SK-N-SH (cell line): ENCODE measurements at regions not wholly inside any gene's neighbourhood (a gene's known extent, or its start where the extent isn't known, plus 50 kb on each side); places are given as distances from the start of the nearest gene placed in this dataset.

Experiments used
- CTCF ChIA-PET: fragments of 300-600, 350-600 bp; formaldehyde crosslinking; extraction: SDS; loops from one replicate; lab custom pipeline; 2021; lab: Yijun Ruan, JAX
- POLR2A ChIA-PET: fragments of 350-600 bp; sonication (Branson Sonifier 250); formaldehyde crosslinking; extraction: SDS; loops from one replicate; lab custom pipeline; 2020; ENCODE audit warnings: antibody characterized with exemption, inconsistent platforms; lab: Yijun Ruan, JAX
- DNase-seq: peaks from one replicate; pipeline ENCODE4 v3.0.0; 2012
- H2AFZ ChIP-seq: fragments of 200-600 bp; sonication (generic); 2 replicates; pipeline ENCODE4 v1.8.1; 2016; ENCODE audit warnings: antibody characterized with exemption, mild to moderate bottlenecking, low read depth
- H3F3A ChIP-seq: fragments of 200-600 bp; sonication (generic); replicated peaks from 2 replicates; pipeline ENCODE3; 2016; ENCODE audit warnings: antibody characterized with exemption, mild to moderate bottlenecking; ENCODE audit not compliant: insufficient read depth
- H3K27ac ChIP-seq, 2 experiments: fragments of 200-500 bp in 1 of 2; fragments of 200-600 bp in 1 of 2; sonication (Bioruptor generic) in 1 of 2; sonication (generic), shearing (Covaris generic) in 1 of 2; 2 replicates each; pipeline versions ENCODE4 v1.5.1 to v1.6.1; 2014 to 2016; ENCODE audit warnings: low read depth in 2 of 2, inconsistent platforms in 1 of 2, low read length in 1 of 2, mild to moderate bottlenecking in 1 of 2, mixed read lengths in 1 of 2
- H3K27me3 ChIP-seq: fragments of 200-600 bp; sonication (generic), shearing (Covaris generic); 2 replicates; pipeline ENCODE4 v1.6.1; 2016; ENCODE audit warnings: mixed run types; ENCODE audit not compliant: insufficient read depth
- H3K36me3 ChIP-seq, 2 experiments: fragments of 200-500 bp in 1 of 2; fragments of 200-600 bp in 1 of 2; sonication (Bioruptor generic) in 1 of 2; sonication (generic) in 1 of 2; replicated peaks in 1 of 2; 2 replicates each; pipeline versions ENCODE3 to v1.5.1; 2014 to 2016; ENCODE audit warnings: low read length in 1 of 2, mild to moderate bottlenecking in 1 of 2; ENCODE audit not compliant: insufficient read depth in 2 of 2, control insufficient read depth in 1 of 2
- H3K4me1 ChIP-seq, 2 experiments: fragments of 200-500 bp in 1 of 2; fragments of 200-600 bp in 1 of 2; sonication (Bioruptor generic) in 1 of 2; sonication (generic), shearing (Covaris generic) in 1 of 2; 2 replicates each; pipeline versions ENCODE4 v1.5.1 to v1.6.1; 2014 to 2016; ENCODE audit warnings: low read depth in 1 of 2, low read length in 1 of 2, mixed run types in 1 of 2; ENCODE audit not compliant: insufficient read depth in 2 of 2, control insufficient read depth in 1 of 2
- H3K4me2 ChIP-seq: fragments of 200-600 bp; sonication (generic), shearing (Covaris generic); 2 replicates; pipeline ENCODE4 v1.6.1; 2017; ENCODE audit warnings: mixed run types
- H3K4me3 ChIP-seq, 2 experiments: fragments of 200-500 bp in 1 of 2; fragments of 200-600 bp in 1 of 2; sonication (Bioruptor generic) in 1 of 2; sonication (generic), shearing (Covaris generic) in 1 of 2; 2 replicates each; pipeline versions ENCODE4 v1.5.1 to v1.8.1; 2014 to 2016; ENCODE audit warnings: low read depth in 2 of 2, inconsistent platforms in 1 of 2, low read length in 1 of 2, mild to moderate bottlenecking in 1 of 2, mixed read lengths in 1 of 2, moderate library complexity in 1 of 2
- H3K79me2 ChIP-seq: fragments of 200-600 bp; sonication (generic); 2 replicates; pipeline ENCODE4 v1.8.1; 2017; ENCODE audit warnings: mild to moderate bottlenecking; ENCODE audit not compliant: insufficient read depth
- H3K9ac ChIP-seq: fragments of 200-600 bp; sonication (generic); 2 replicates; pipeline ENCODE4 v1.6.1; 2017; ENCODE audit warnings: mixed run types
- H3K9me2 ChIP-seq: fragments of 200-600 bp; sonication (generic); 2 replicates; pipeline ENCODE4 v1.6.1; 2017; ENCODE audit warnings: mixed run types
- H3K9me3 ChIP-seq: fragments of 200-600 bp; sonication (generic); 2 replicates; pipeline ENCODE4 v1.6.1; 2017; ENCODE audit warnings: mixed run types, mild to moderate bottlenecking, moderate library complexity
- H4K20me1 ChIP-seq: fragments of 200-600 bp; sonication (generic); 2 replicates; pipeline ENCODE4 v1.6.1; 2017; ENCODE audit warnings: mild to moderate bottlenecking, mixed run types; ENCODE audit not compliant: insufficient read depth
- CTCF ChIP-seq: fragments of 200-600 bp; sonication (generic); IDR thresholded peaks from 2 replicates; pipeline ENCODE4 v1.6.1; 2017; ENCODE audit warnings: antibody characterized with exemption, mild to moderate bottlenecking, moderate library complexity
- ELF1 ChIP-seq: IDR thresholded peaks from 2 replicates; pipeline ENCODE4 v1.4.0; 2012
- EZH2phosphoT487 ChIP-seq: fragments of 200-600 bp; sonication (generic); IDR thresholded peaks from 2 replicates; pipeline ENCODE4 v1.6.1; 2017; ENCODE audit warnings: low read depth, mixed run types, mild to moderate bottlenecking, antibody characterized with exemption, moderate library complexity, borderline replicate concordance
- FOXM1 ChIP-seq: IDR thresholded peaks from 2 replicates; pipeline ENCODE4 v1.4.0; 2012; ENCODE audit warnings: low read depth, mild to moderate bottlenecking
- GABPA ChIP-seq: IDR thresholded peaks from 2 replicates; pipeline ENCODE4 v1.4.0; 2012; ENCODE audit warnings: low read depth, mild to moderate bottlenecking
- GATA2 ChIP-seq: sonication (generic); formaldehyde crosslinking; IDR thresholded peaks from 2 replicates; pipeline ENCODE4 v1.5.0; 2020; ENCODE audit warnings: mild to moderate bottlenecking, missing genetic modification reagents
- IRF3 ChIP-seq: fragments of 150-350 bp; IDR thresholded peaks from 2 replicates; pipeline ENCODE4 v1.6.1; 2016; ENCODE audit warnings: mild to moderate bottlenecking, low read depth, low read length
- JUND ChIP-seq: IDR thresholded peaks from 2 replicates; pipeline ENCODE4 v1.4.0; 2012
- MAX ChIP-seq: IDR thresholded peaks from 2 replicates; pipeline ENCODE4 v1.4.0; 2012; ENCODE audit warnings: low read depth
- POLR2AphosphoS5 ChIP-seq: IDR thresholded peaks from 2 replicates; pipeline ENCODE4 v1.6.1; 2012; ENCODE audit warnings: low read depth, low read length
- RAD21 ChIP-seq: IDR thresholded peaks from 2 replicates; pipeline ENCODE4 v1.6.1; 2012; ENCODE audit warnings: mild to moderate bottlenecking, low read length
- RCOR1 ChIP-seq: fragments of 150-350 bp; IDR thresholded peaks from 2 replicates; pipeline ENCODE4 v1.6.1; 2017; ENCODE audit warnings: antibody characterized with exemption, low read length
- REST ChIP-seq: IDR thresholded peaks from 2 replicates; pipeline ENCODE4 v1.6.1; 2012; ENCODE audit warnings: mild to moderate bottlenecking, low read depth, low read length, moderate library complexity
- RFX5 ChIP-seq: IDR thresholded peaks from 2 replicates; pipeline ENCODE4 v1.6.1; 2012; ENCODE audit warnings: mild to moderate bottlenecking, improper control_type of control experiment, low read length
- TAF1 ChIP-seq: IDR thresholded peaks from 2 replicates; pipeline ENCODE4 v1.6.1; 2012; ENCODE audit warnings: low read depth, mild to moderate bottlenecking, low read length, moderate library complexity, borderline replicate concordance
- TCF12 ChIP-seq: IDR thresholded peaks from 2 replicates; pipeline ENCODE4 v1.4.0; 2012
- USF1 ChIP-seq: IDR thresholded peaks from 2 replicates; pipeline ENCODE4 v1.4.0; 2012; ENCODE audit warnings: low read depth, borderline replicate concordance
- USF2 ChIP-seq: fragments of 150-350 bp; IDR thresholded peaks from 2 replicates; pipeline ENCODE4 v1.6.1; 2017; ENCODE audit warnings: antibody characterized with exemption, low read length, low read depth, borderline replicate concordance
- YY1 ChIP-seq: IDR thresholded peaks from 2 replicates; pipeline ENCODE4 v1.4.0; 2012; ENCODE audit warnings: low read depth, mild to moderate bottlenecking
- ZBTB33 ChIP-seq: IDR thresholded peaks from 2 replicates; pipeline ENCODE4 v1.4.0; 2012; ENCODE audit warnings: low read depth, borderline replicate concordance
- WGBS: methylation state at CpG from one replicate; pipeline ENCODE4 v1.1.6; 2017; ENCODE audit warnings: low lambda C conversion rate; 5-methylcytosine and 5-hydroxymethylcytosine counted together

- WGBS: 9% methylated on average over 3 of the region's 3 CpGs
- ChIA-PET CTCF (no interaction called here), POLR2A (no interaction called here)
- H3K27ac ChIP-seq: no peak overlapping the region
- no peaks in the 10 kb centered on the region for H3K9me3 ChIP-seq
- no peak overlapping the region for H3K4me2 ChIP-seq
- H3K27me3 ChIP-seq: peaks cover 16% of the 10 kb centered on the region
- TF ChIP-seq YY1 (no peak), FOXM1 (no peak), GABPA (no peak), GATA2 (CRISPR knock-in tag) (no peak), RCOR1 (no peak), POLR2AphosphoS5 (no peak), USF2 (no peak), EZH2phosphoT487 (no peak), RFX5 (no peak), MAX (no peak), TAF1 (no peak), USF1 (no peak), JUND (no peak), RAD21 (no peak), CTCF (no peak), ELF1 (no peak)
- H3K36me3 ChIP-seq: no peaks in the 10 kb centered on the region
- no peaks in the 10 kb centered on the region for H3F3A ChIP-seq
- no peak overlapping the region for H2AFZ ChIP-seq
- no peaks in the 10 kb centered on the region for H3K79me2 ChIP-seq
- no peaks in the 10 kb centered on the region for H3K4me1 ChIP-seq
- no peaks in the 10 kb centered on the region for H3K9me2 ChIP-seq
- no peak overlapping the region for H3K9ac ChIP-seq
- no peak overlapping the region for H3K4me3 ChIP-seq
- H4K20me1 ChIP-seq: no peaks in the 10 kb centered on the region
- no peak for DNase-seq
Observed at GRCh38 chr9:71442937-71443336, 321.5 kb upstream of the TRPM3 start.

- no peaks in the 10 kb centered on the region for H3K4me1 ChIP-seq
- ChIA-PET CTCF (interaction anchor here (0.7 kb wide), 1 partner anchor 839 kb away, joined by 3 read pairs; no protein-coding TSS in a partner anchor), POLR2A (interaction anchor here (0.7 kb wide), 1 partner anchor 76 kb away, joined by 4 read pairs; no protein-coding TSS in a partner anchor)
- no peak overlapping the region for H3K27ac ChIP-seq
- no peak for DNase-seq
- no peak overlapping the region for H3K4me2 ChIP-seq
- H3K9me3 ChIP-seq: no peaks in the 10 kb centered on the region
- no peaks in the 10 kb centered on the region; the same call in 1 of the 2 replicates for H3K27me3 ChIP-seq
- no peak overlapping the region for H3K4me3 ChIP-seq
- H3K9me2 ChIP-seq: no peaks in the 10 kb centered on the region
- no peaks in the 10 kb centered on the region for H3F3A ChIP-seq
- WGBS: under 1% methylated on average over 5 of the region's 5 CpGs
- H4K20me1 ChIP-seq: no peaks in the 10 kb centered on the region
- no peaks in the 10 kb centered on the region for H3K79me2 ChIP-seq
- H2AFZ ChIP-seq: no peak overlapping the region
- no peaks in the 10 kb centered on the region for H3K36me3 ChIP-seq
- H3K9ac ChIP-seq: no peak overlapping the region
- no peak for TF ChIP-seq IRF3
- no peak for TF ChIP-seq RAD21
- no peak for TF ChIP-seq ZBTB33
- TF ChIP-seq REST: no peak
- no peak for TF ChIP-seq TCF12
Observed at GRCh38 chr9:71441266-71441665, 319.8 kb upstream of the TRPM3 start.
